GM23338 (cell line): ENCODE measurements at regions not wholly inside any gene's neighbourhood (a gene's known extent, or its start where the extent isn't known, plus 50 kb on each side); places are given as distances from the start of the nearest gene placed in this dataset.
A peak's percentile ranks its signal among the peaks of the same experiment; 100 is the strongest.

Experiments used
- ATAC-seq: fragments of 200-7000 bp; cut with Tn5 transposase; 3 replicates; pipeline ENCODE4 v1.9.1; 2020
- DNase-seq: peaks from one replicate; pipeline ENCODE4 v3.0.0-alpha.2; 2015; ENCODE audit warnings: low spot score
- H2AFZ ChIP-seq: fragments of 200-600 bp; sonication (generic); 2 replicates; pipeline ENCODE4 v1.8.0; 2016; ENCODE audit warnings: antibody characterized with exemption, mild to moderate bottlenecking, moderate library complexity
- H3F3A ChIP-seq: fragments of 200-600 bp; sonication (generic); replicated peaks from 2 replicates; pipeline ENCODE4 v1.8.0; 2017; ENCODE audit warnings: antibody characterized with exemption, mixed run types, low read depth
- H3K27ac ChIP-seq: fragments of 200-600 bp; sonication (generic); 2 replicates; pipeline ENCODE4 v1.6.1; 2016; ENCODE audit warnings: low read depth
- H3K27me3 ChIP-seq: fragments of 200-600 bp; sonication (generic); 2 replicates; pipeline ENCODE4 v1.8.0; 2016; ENCODE audit warnings: mild to moderate bottlenecking, mixed run types, moderate library complexity; ENCODE audit not compliant: insufficient read depth
- H3K36me3 ChIP-seq: fragments of 200-600 bp; sonication (generic); 2 replicates; pipeline ENCODE4 v1.8.0; 2016; ENCODE audit warnings: mild to moderate bottlenecking; ENCODE audit not compliant: insufficient read depth
- H3K4me1 ChIP-seq: fragments of 200-600 bp; sonication (generic); 2 replicates; pipeline ENCODE4 v1.8.0; 2016; ENCODE audit warnings: mild to moderate bottlenecking, moderate library complexity; ENCODE audit not compliant: insufficient read depth
- H3K4me2 ChIP-seq: fragments of 200-600 bp; sonication (generic); 2 replicates; pipeline ENCODE4 v1.7.1; 2017; ENCODE audit warnings: mixed run types
- H3K4me3 ChIP-seq: fragments of 200-600 bp; sonication (generic); 2 replicates; pipeline ENCODE4 v1.6.1; 2016; ENCODE audit warnings: mixed run types
- H3K79me2 ChIP-seq: fragments of 200-600 bp; sonication (generic); replicated peaks from 2 replicates; pipeline ENCODE4 v1.8.0; 2017; ENCODE audit warnings: mild to moderate bottlenecking; ENCODE audit not compliant: insufficient read depth
- H3K9me2 ChIP-seq: fragments of 200-600 bp; sonication (generic); 2 replicates; pipeline ENCODE4 v1.8.0; 2017; ENCODE audit not compliant: insufficient read depth
- H4K20me1 ChIP-seq: fragments of 200-600 bp; sonication (generic); replicated peaks from 2 replicates; pipeline ENCODE4 v1.8.0; 2017; ENCODE audit warnings: mild to moderate bottlenecking; ENCODE audit not compliant: insufficient read depth
- H3K27ac Mint-ChIP-seq: 2 replicates; pipeline ENCODE4 v1.8.0; 2020; ENCODE audit warnings: inconsistent platforms, mild to moderate bottlenecking, moderate library complexity, mixed read lengths
- H3K27me3 Mint-ChIP-seq: 3 replicates; pipeline ENCODE4 v1.8.0; 2022; ENCODE audit warnings: low read depth, mild to moderate bottlenecking, moderate library complexity, mixed read lengths, inconsistent platforms; ENCODE audit not compliant: insufficient read depth, poor library complexity
- H3K36me3 Mint-ChIP-seq: 3 replicates; pipeline ENCODE4 v1.8.0; 2021; ENCODE audit warnings: low read depth, mild to moderate bottlenecking, inconsistent platforms, moderate library complexity, mixed read lengths
- H3K4me1 Mint-ChIP-seq: 3 replicates; pipeline ENCODE4 v1.8.0; 2020; ENCODE audit warnings: mild to moderate bottlenecking, inconsistent platforms, mixed read lengths
- H3K4me3 Mint-ChIP-seq: 3 replicates; pipeline ENCODE4 v1.8.0; 2021; ENCODE audit warnings: moderate library complexity, mild to moderate bottlenecking, inconsistent platforms, mixed read lengths
- H3K9me3 Mint-ChIP-seq: 3 replicates; pipeline ENCODE4 v1.8.0; 2020; ENCODE audit warnings: moderate library complexity, mild to moderate bottlenecking, inconsistent platforms, mixed read lengths
- CREB1 ChIP-seq: fragments of 250-450 bp; sonication (Bioruptor Pico); IDR thresholded peaks from 2 replicates; pipeline ENCODE4 v1.5.0; 2020; ENCODE audit warnings: low read depth, mild to moderate bottlenecking, moderate library complexity
- CTCF ChIP-seq, 2 experiments: fragments of 200-600 bp in 1 of 2; sonication (generic) in 1 of 2; conservative IDR thresholded peaks; 2 replicates each; pipeline versions ENCODE4 v1.5.1 to v1.6.1; 2016 to 2017; ENCODE audit warnings: antibody characterized with exemption in 2 of 2, low read depth in 2 of 2, mild to moderate bottlenecking in 2 of 2, moderate library complexity in 1 of 2
- ETS1 ChIP-seq: IDR thresholded peaks from 2 replicates; pipeline ENCODE4 v1.6.1; 2016; ENCODE audit warnings: antibody characterized with exemption
- EZH2 ChIP-seq: fragments of 200-600 bp; sonication (generic); IDR thresholded peaks from one replicate; pipeline ENCODE4 v1.8.0; 2017; ENCODE audit warnings: antibody characterized with exemption, mild to moderate bottlenecking, low read depth; ENCODE audit not compliant: unreplicated experiment
- NANOG ChIP-seq: IDR thresholded peaks from 2 replicates; pipeline ENCODE4 v1.6.1; 2016; ENCODE audit warnings: antibody characterized with exemption, borderline replicate concordance
- POLR2AphosphoS5 ChIP-seq: IDR thresholded peaks from 2 replicates; pipeline ENCODE4 v1.6.1; 2016; ENCODE audit warnings: antibody characterized with exemption, low read depth
- REST ChIP-seq: IDR thresholded peaks from one replicate; pipeline ENCODE4 v1.6.1; 2018; ENCODE audit warnings: antibody characterized with exemption; ENCODE audit not compliant: unreplicated experiment
- ZNF114 ChIP-seq: fragments of 250-450 bp; sonication (Bioruptor Pico); IDR thresholded peaks from 2 replicates; pipeline ENCODE4 v1.5.0; 2020; ENCODE audit warnings: mild to moderate bottlenecking, moderate library complexity
- ZNF331 ChIP-seq: fragments of 250-450 bp; sonication (Bioruptor Pico); IDR thresholded peaks from 2 replicates; pipeline ENCODE4 v1.5.0; 2020; ENCODE audit warnings: low read depth, mild to moderate bottlenecking, moderate library complexity

- TF ChIP-seq REST = no peak
- no peak for TF ChIP-seq ETS1
- TF ChIP-seq ZNF331 (CRISPR knock-in tag) = no peak
- TF ChIP-seq NANOG = no peak
Observed at GRCh38 chr7:121761399-121761798, 111.6 kb upstream of the PTPRZ1 start (continued).

GRCh38 chr7:121755818-121756552, 117.0 kb upstream of the PTPRZ1 start:
- Histone ChIP-seq H2AFZ (peak overlapping the region; percentile 40; the same call in 1 of the 2 replicates), H3K4me3 (no peak overlapping the region), H3F3A (no peaks in the 10 kb centered on the region; the same call in 1 of the 2 replicates), H3K27ac (no peak overlapping the region), H4K20me1 (no peaks in the 10 kb centered on the region), H3K79me2 (no peaks in the 10 kb centered on the region), H3K4me1 (peaks cover 11% of the 10 kb centered on the region), H3K4me2 (no peak overlapping the region), H3K36me3 (no peaks in the 10 kb centered on the region), H3K9me2 (peaks cover 8% of the 10 kb centered on the region; the same call in 1 of the 2 replicates), H3K27me3 (no peaks in the 10 kb centered on the region)
- Mint-ChIP-seq H3K9me3 (no peaks in the 10 kb centered on the region), H3K4me1 (peaks cover 16% of the 10 kb centered on the region), H3K4me3 (no peak overlapping the region), H3K27me3 (no peaks in the 10 kb centered on the region), H3K36me3 (no peaks in the 10 kb centered on the region), H3K27ac (peak overlapping the region; percentile 70; the same call in 1 of the 2 replicates)
- DNase-seq (peak; percentile 70), ATAC-seq (peak; percentile 84)
- TF ChIP-seq CREB1 (CRISPR knock-in tag) = no peak
- no peak for TF ChIP-seq CTCF (conservative IDR thresholded peaks at IDR 0.05; ENCODE audit: low read depth in 2 of 2)
- no peak for TF ChIP-seq POLR2AphosphoS5
- no peak for TF ChIP-seq ZNF114
- TF ChIP-seq REST = no peak
- TF ChIP-seq NANOG = no peak
- no peak for TF ChIP-seq EZH2
- no peak for TF ChIP-seq ETS1
- no peak for TF ChIP-seq ZNF331 (CRISPR knock-in tag)
